ENCODE measurements at regions not wholly inside any gene's neighbourhood (a gene's known extent, or its start where the extent isn't known, plus 50 kb on each side); places are given as distances from the start of the nearest gene placed in this dataset.

DNA sequence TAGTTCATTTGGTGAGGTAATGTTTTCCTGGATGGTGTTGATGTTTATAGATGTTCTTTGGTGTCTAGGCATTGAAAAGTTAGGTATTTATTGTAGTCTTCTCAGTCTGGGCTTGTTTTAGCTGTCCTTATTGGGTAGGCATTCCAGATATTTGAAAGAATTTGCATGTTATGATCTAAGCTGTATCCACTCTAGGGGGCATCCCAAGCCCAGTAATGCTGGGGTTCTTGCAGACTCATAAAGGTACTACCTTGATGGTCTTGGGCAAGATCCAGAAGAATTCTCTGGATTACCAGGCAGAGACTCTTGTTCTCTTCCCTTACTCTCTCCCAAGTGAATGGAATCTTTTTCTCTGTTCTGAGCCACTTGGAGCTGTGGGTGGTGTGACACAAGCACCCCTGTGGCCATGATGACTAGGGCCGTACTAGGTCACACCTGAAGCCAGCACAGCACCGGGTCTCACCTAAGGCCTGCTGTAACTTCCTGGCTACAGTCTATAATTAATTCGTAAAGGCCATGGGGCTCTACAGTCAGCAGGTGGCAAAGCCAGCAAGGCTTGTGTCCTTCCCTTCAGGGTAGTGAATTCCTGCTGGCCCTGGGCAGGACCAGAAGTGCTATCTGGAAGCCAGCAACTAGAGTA is 74.8 kb upstream of the PDE4B start:
- H3K27me3 Mint-ChIP-seq (ENCODE audit: insufficient read depth): peaks cover 29% of the 10 kb centered on the region
- H3K27ac Mint-ChIP-seq: no peak overlapping the region
- H3K4me1 Mint-ChIP-seq (ENCODE audit: low read depth): no peaks in the 10 kb centered on the region
- intact Hi-C loops (cut with micrococcal nuclease): loop anchor here (1.0 to 5.0 kb wide), 3 partner anchors 239 to 729 kb away; no protein-coding TSS in a partner anchor
- H3K9me3 Mint-ChIP-seq: no peaks in the 10 kb centered on the region
- H3K36me3 Mint-ChIP-seq (ENCODE audit: low read depth): no peaks in the 10 kb centered on the region
- DNase-seq (ENCODE audit: low spot score): no peak
- H3K4me3 Mint-ChIP-seq: no peak overlapping the region

DNA sequence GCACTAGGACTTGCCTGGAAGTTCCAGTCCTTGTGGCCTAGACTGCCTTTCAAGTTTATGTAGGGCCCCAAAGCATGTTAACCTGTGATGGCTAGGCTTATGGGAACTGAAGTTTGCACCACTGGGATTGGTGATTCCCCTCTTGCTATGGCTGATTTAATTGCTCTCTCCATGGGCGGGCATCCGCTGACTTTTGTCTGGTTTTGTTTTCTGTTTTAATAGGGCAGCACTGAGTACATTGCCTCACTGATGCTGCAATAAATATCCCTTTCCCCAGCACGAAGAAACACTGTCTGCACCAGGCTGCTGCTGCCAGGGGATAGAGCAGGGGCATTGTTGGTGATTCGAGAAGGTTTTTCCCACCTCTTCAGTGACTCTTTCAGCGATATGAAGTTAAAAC is 73.3 kb upstream of the PDE4B start:
- Mint-ChIP-seq H3K36me3 (ENCODE audit: low read depth) (no peaks in the 10 kb centered on the region), H3K4me1 (ENCODE audit: low read depth) (no peaks in the 10 kb centered on the region), H3K9me3 (no peaks in the 10 kb centered on the region), H3K27ac (no peak overlapping the region), H3K4me3 (no peak overlapping the region), H3K27me3 (ENCODE audit: insufficient read depth) (peaks cover 26% of the 10 kb centered on the region)
- no peak for DNase-seq (ENCODE audit: low spot score)
- intact Hi-C loops (cut with micrococcal nuclease): loop anchor here (5.0 kb wide), 2 partner anchors 238 to 728 kb away; no protein-coding TSS in a partner anchor

DNA sequence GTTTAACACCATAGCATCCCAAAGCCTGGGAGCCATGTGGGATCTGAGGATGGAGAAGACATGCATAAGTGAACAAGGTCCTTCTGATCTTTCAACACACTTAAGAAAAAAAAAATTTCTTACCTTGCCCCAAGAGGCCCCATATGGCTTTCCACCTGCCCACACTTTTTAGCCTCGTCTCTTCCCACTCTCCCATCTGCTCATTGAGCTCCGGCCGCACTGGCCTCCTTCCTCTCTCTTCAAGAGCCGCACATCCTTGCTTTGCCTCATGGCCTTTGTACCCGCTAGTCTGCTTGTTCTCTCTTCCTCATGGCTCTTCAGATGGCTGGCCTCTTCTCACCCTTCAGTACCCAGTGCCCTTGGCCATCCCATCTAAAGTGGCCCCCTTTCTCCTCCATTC is 70.2 kb upstream of the PDE4B start:
- Mint-ChIP-seq H3K27ac (no peak overlapping the region), H3K4me1 (ENCODE audit: low read depth) (no peaks in the 10 kb centered on the region), H3K4me3 (no peak overlapping the region), H3K9me3 (no peaks in the 10 kb centered on the region), H3K27me3 (ENCODE audit: insufficient read depth) (peaks cover 25% of the 10 kb centered on the region), H3K36me3 (ENCODE audit: low read depth) (no peaks in the 10 kb centered on the region)
- DNase-seq (ENCODE audit: low spot score): no peak
- intact Hi-C loops (cut with micrococcal nuclease): no loop called here

DNA sequence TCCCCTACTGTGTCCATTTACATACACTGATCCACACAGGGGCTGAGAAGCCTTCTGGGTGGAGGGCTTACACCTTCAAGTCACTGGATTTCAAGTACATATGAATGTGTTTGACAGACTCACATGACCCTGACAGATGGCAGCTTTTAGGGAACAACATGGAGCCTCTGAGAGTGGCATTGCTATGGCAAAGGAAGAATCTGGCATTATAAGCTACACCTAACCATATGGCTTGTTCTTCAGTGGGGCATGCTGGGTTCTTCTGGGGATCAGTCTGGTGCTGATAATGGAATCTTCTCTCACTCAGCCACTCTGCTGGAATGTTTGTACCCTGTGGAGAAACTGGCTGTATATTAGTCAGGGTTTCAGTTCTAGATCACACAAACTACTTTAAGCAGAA is 68.5 kb upstream of the PDE4B start:
- H3K27ac Mint-ChIP-seq: no peak overlapping the region
- no peak overlapping the region for H3K4me3 Mint-ChIP-seq
- H3K4me1 Mint-ChIP-seq (ENCODE audit: low read depth): no peaks in the 10 kb centered on the region
- intact Hi-C loops (cut with micrococcal nuclease): no loop called here
- no peaks in the 10 kb centered on the region for H3K9me3 Mint-ChIP-seq
- H3K36me3 Mint-ChIP-seq (ENCODE audit: low read depth): no peaks in the 10 kb centered on the region
- DNase-seq (ENCODE audit: low spot score): no peak
- H3K27me3 Mint-ChIP-seq (ENCODE audit: insufficient read depth): peaks cover 24% of the 10 kb centered on the region

GRCh38 chr1:65725064-65725463 is 67.6 kb upstream of the PDE4B start:
- Mint-ChIP-seq H3K4me3 (no peak overlapping the region), H3K27me3 (ENCODE audit: insufficient read depth) (peaks cover 24% of the 10 kb centered on the region), H3K9me3 (no peaks in the 10 kb centered on the region), H3K36me3 (ENCODE audit: low read depth) (no peaks in the 10 kb centered on the region), H3K27ac (no peak overlapping the region), H3K4me1 (ENCODE audit: low read depth) (no peaks in the 10 kb centered on the region)
- DNase-seq (ENCODE audit: low spot score): no peak
- intact Hi-C loops (cut with micrococcal nuclease): no loop called here

GRCh38 chr1:65728504-65728903 is 64.2 kb upstream of the PDE4B start:
- Mint-ChIP-seq H3K36me3 (ENCODE audit: low read depth) (no peaks in the 10 kb centered on the region), H3K4me1 (ENCODE audit: low read depth) (no peaks in the 10 kb centered on the region), H3K9me3 (no peaks in the 10 kb centered on the region), H3K4me3 (no peak overlapping the region), H3K27me3 (ENCODE audit: insufficient read depth) (peaks cover 22% of the 10 kb centered on the region), H3K27ac (no peak overlapping the region)
- intact Hi-C loops (cut with micrococcal nuclease): no loop called here
- no peak for DNase-seq (ENCODE audit: low spot score)

GRCh38 chr1:65729259-65729658 is 63.4 kb upstream of the PDE4B start:
- Mint-ChIP-seq H3K27me3 (ENCODE audit: insufficient read depth) (peaks cover 17% of the 10 kb centered on the region), H3K27ac (no peak overlapping the region), H3K4me1 (ENCODE audit: low read depth) (no peaks in the 10 kb centered on the region), H3K9me3 (no peaks in the 10 kb centered on the region), H3K36me3 (ENCODE audit: low read depth) (no peaks in the 10 kb centered on the region), H3K4me3 (no peak overlapping the region)
- no peak for DNase-seq (ENCODE audit: low spot score)
- intact Hi-C loops (cut with micrococcal nuclease): no loop called here

GRCh38 chr1:65734979-65735378 is 57.7 kb upstream of the PDE4B start:
- H3K4me3 Mint-ChIP-seq: no peak overlapping the region
- no peak for DNase-seq (ENCODE audit: low spot score)
- intact Hi-C loops (cut with micrococcal nuclease): no loop called here
- H3K27me3 Mint-ChIP-seq (ENCODE audit: insufficient read depth): peaks cover 6% of the 10 kb centered on the region
- H3K27ac Mint-ChIP-seq: no peak overlapping the region
- H3K9me3 Mint-ChIP-seq: peaks cover 2% of the 10 kb centered on the region
- H3K4me1 Mint-ChIP-seq (ENCODE audit: low read depth): no peaks in the 10 kb centered on the region
- no peaks in the 10 kb centered on the region for H3K36me3 Mint-ChIP-seq (ENCODE audit: low read depth)

DNA sequence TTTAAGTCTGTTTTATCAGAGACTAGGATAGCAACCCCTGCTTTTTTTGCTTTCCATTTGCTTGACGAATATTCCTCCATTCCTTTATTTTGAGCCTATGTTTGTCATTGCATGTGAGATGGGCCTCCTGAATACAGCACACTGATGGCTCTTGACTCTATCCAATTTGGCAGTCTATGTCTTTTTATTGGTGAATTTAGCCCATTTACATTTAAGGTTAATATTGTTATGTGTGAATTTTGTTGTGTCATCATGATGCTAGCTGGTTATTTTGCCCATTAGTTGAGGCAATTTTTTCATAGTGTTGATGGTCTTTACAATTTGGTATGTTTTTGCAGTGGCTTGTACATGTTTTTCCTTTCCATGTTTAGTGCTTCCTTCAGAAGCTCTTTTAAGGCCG is 50.7 kb upstream of the PDE4B start:
- Mint-ChIP-seq H3K4me1 (ENCODE audit: low read depth) (no peaks in the 10 kb centered on the region), H3K36me3 (ENCODE audit: low read depth) (no peaks in the 10 kb centered on the region), H3K9me3 (peaks cover 27% of the 10 kb centered on the region), H3K27ac (no peak overlapping the region), H3K27me3 (ENCODE audit: insufficient read depth) (peaks cover 4% of the 10 kb centered on the region), H3K4me3 (no peak overlapping the region)
- DNase-seq (ENCODE audit: low spot score): no peak
- intact Hi-C loops (cut with micrococcal nuclease): no loop called here
